LNCAP (cell line): ENCODE measurements at regions not wholly inside any gene's neighbourhood (a gene's known extent, or its start where the extent isn't known, plus 50 kb on each side); places are given as distances from the start of the nearest gene placed in this dataset.
A peak's percentile ranks its signal among the peaks of the same experiment; 100 is the strongest.

Experiments used
- TF ChIP-seq, protein P1 (sequence below): fragments of 450-650 bp; IDR thresholded peaks from 2 replicates; pipeline ENCODE4 v1.5.1; 2017; ENCODE audit warnings: mild to moderate bottlenecking

DNA sequence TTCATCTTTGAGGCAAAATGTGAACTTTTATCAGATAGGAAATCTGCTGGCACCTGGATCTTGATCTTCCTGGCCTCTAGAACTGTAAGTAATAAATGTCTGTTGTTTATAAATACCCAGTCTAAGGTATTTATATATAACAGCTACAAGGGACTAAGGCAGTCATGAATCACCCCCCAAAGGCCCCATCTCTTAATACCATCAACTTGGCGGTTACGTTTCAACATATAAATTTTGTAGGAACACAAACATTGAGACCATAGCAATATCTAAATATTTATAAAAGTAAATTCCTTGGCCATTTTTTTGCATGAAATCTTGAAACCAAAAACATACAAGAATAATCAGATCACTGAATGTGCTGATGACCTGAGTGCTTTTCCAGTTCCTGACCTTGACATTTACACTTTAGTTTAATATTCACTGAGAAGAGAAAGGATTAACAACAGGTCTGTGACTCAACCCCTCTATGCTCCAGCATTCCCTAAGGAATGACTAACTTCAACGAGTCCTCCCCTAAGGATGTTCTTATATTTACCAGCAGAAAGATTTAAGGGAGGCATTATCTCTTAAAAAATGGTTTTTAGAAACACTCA, 1438.5 kb upstream of the CELF2 start:
- TF ChIP-seq, protein P1, sequence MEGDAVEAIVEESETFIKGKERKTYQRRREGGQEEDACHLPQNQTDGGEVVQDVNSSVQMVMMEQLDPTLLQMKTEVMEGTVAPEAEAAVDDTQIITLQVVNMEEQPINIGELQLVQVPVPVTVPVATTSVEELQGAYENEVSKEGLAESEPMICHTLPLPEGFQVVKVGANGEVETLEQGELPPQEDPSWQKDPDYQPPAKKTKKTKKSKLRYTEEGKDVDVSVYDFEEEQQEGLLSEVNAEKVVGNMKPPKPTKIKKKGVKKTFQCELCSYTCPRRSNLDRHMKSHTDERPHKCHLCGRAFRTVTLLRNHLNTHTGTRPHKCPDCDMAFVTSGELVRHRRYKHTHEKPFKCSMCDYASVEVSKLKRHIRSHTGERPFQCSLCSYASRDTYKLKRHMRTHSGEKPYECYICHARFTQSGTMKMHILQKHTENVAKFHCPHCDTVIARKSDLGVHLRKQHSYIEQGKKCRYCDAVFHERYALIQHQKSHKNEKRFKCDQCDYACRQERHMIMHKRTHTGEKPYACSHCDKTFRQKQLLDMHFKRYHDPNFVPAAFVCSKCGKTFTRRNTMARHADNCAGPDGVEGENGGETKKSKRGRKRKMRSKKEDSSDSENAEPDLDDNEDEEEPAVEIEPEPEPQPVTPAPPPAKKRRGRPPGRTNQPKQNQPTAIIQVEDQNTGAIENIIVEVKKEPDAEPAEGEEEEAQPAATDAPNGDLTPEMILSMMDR: no peak

DNA sequence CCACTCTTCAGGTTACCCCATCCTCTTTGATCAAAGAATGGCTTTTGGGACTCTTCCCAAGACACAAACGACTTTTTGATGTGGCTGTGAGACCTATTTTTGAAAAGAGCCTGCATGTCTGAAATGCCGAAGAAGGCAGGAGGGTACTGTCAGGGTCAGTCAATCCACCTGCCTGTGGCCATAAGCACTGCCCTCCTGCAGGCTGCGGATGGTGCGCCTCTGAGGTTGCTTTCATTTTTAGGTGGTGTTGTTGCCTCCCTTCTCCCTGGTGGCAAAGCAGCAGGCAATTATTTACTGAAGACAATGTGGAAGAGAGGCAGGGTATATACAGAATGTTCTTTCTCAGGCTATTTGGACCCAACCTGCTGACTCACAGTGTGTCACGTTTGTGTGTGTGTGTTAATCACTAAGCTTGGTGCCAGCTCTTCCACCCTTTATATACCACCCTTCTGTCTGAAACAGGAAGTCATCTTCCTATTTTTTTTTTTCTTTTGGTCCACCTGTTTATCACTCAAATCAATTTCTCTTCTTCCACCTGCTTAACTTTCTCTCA, 1421.2 kb upstream of the CELF2 start:
- TF ChIP-seq, protein P1: no peak

DNA sequence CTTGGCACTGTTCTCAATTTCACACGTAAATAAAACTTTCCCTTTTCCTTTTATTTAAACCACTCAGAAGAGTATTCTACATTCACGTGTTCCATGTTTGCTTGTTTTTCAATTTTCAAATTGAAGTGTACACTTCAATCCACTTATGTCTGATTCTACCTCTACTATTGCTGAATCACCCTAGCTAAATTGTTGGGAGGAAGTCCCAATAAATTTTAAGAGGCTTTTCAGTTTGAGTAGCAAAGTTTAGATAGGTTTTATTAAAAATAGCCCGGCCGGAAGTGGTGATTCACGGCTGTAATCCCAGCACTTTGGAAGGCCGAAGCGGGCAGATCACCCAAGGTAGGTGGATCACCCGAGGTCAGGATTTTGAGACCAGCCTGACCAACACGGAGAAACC, 1414.7 kb upstream of the CELF2 start:
- TF ChIP-seq, protein P1: no peak

DNA sequence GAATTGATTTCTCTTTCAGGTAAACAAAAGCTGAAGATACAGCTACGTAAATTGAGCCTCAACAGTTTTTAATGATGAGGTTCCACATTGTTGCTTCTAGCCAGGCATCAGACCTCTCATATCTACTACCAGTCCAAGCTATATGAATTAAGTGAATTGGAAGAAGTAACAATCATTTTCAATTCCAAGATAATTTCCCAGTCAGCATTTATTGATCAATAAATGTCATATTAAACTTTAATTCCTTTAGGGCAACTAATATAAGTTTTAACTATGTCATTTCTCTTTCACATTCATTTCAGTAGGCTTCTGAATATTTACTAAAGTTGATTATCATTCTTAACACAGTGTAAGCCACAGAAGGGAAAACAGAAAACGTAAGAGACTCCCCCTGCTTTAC, 1413.7 kb upstream of the CELF2 start:
- TF ChIP-seq, protein P1: no peak

DNA sequence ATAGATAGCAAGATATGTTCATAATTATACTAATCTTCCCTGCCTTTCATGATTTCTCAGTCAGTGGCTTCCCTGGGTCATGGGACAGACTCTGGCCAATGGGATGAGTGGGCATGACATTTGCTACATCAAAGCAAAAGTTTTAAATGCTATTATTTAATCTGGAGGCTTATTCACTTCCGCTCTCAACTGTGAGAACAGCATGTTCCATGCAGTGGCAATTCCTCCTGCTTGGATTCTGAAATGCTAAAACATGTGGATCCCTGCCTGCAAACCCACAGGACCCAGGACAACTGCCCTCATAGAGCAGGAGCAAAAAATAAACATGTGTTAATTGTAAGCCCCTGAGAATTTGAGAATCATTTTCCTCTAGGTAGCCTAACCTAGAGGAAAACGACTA, 1412.4 kb upstream of the CELF2 start:
- TF ChIP-seq, protein P1: no peak

DNA sequence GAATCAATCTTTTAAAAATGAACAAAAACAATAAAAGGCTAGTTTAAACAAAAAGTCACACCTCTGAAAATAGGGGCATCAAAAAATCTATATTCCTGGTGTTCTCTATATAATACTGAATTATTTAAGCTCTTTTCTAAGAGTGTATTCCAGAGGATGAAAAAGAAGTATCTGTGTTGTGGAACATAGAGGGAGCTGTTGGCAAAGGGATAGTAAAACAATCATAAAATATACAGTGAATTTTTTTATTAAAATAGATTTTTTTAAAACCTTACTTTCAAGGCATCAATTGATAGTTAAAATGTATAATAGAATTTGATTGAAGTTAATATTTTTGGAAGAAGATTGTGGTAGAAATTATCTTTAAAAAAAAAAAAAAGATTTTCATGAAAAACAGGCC, 1409.1 kb upstream of the CELF2 start:
- TF ChIP-seq, protein P1: 0 out of 2 replicates have a peak, but pooled peaks have one; percentile 16

DNA sequence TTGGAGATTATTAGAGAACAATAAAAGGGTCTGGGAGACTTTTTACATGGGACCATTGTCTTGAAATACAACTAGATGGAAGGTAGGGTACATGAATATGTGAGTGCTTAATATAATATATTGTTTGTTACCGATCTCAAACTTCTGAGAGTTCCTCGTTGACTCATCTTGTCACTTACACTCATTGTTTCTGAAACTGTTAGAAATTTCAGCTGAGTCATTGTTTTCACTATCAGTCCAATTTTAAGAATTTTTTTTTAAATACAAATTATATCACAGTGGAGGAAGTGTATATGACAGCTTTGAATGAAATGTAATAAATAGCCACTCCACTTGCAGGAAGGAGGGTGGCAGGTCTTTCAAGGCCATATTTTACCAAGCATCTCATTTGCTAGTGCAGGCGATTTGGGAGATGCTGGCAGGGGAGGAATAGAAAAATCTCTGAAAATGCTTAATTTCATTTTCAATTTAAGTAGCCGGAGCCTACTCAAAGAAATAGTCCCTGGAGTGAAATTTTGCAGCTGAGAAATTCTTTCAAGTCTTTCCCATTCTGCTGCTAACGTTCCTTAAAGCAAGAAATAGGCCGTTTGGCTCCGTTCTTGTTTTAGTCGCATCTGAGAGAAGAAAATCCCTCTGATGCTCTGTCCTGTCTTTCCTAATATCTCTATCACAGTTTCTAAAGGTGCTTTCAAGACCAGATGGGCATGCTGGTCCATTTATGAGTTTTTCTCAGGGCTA, 1404.2 kb upstream of the CELF2 start:
- TF ChIP-seq, protein P1: no peak
